MCF 10A (cell line): ENCODE measurements at regions not wholly inside any gene's neighbourhood (a gene's known extent, or its start where the extent isn't known, plus 50 kb on each side); places are given as distances from the start of the nearest gene placed in this dataset.

ENCODE experiments used
- BruUV-seq: library from RNA; stranded (reverse); fragments of 400-500 nt; replicated peaks from 2 replicates; lab custom pipeline; 2021; lab: Mats Ljungman, UMichigan
- CTCF ChIA-PET: fragments of 300-600 bp; sonication (Branson Sonifier 250); formaldehyde crosslinking; extraction: SDS; loops from one replicate; lab custom pipeline; 2021; ENCODE audit warnings: antibody characterized with exemption, inconsistent platforms; lab: Yijun Ruan, JAX
- POLR2A ChIA-PET: fragments of 300-600, 350-650 bp; sonication (Branson Sonifier 250); formaldehyde crosslinking; extraction: SDS; loops from one replicate; lab custom pipeline; 2020; ENCODE audit warnings: antibody characterized with exemption, inconsistent platforms; lab: Yijun Ruan, JAX
- DNase-seq: peaks from one replicate; pipeline ENCODE4 v3.0.0-alpha.2; 2018; ENCODE audit not compliant: unreplicated experiment
- H3K27ac Mint-ChIP-seq: one replicate; pipeline ENCODE4 v1.8.0; 2022; ENCODE audit warnings: mild to moderate bottlenecking, low read depth, mixed read lengths; ENCODE audit not compliant: unreplicated experiment
- H3K27me3 Mint-ChIP-seq: one replicate; pipeline ENCODE4 v1.8.0; 2022; ENCODE audit warnings: mixed read lengths; ENCODE audit not compliant: insufficient read depth, unreplicated experiment
- H3K36me3 Mint-ChIP-seq: one replicate; pipeline ENCODE4 v1.8.0; 2022; ENCODE audit warnings: mild to moderate bottlenecking, moderate library complexity, mixed read lengths; ENCODE audit not compliant: insufficient read depth, unreplicated experiment
- H3K4me1 Mint-ChIP-seq: one replicate; pipeline ENCODE4 v1.8.0; 2022; ENCODE audit warnings: mixed read lengths; ENCODE audit not compliant: insufficient read depth, unreplicated experiment
- H3K4me3 Mint-ChIP-seq: one replicate; pipeline ENCODE4 v1.8.0; 2022; ENCODE audit warnings: mild to moderate bottlenecking, moderate library complexity, mixed read lengths; ENCODE audit not compliant: unreplicated experiment
- H3K9me3 Mint-ChIP-seq: one replicate; pipeline ENCODE4 v1.8.0; 2022; ENCODE audit warnings: mixed read lengths; ENCODE audit not compliant: unreplicated experiment
- CTCF ChIP-seq: fragments of 200-600 bp; IDR thresholded peaks from one replicate; pipeline ENCODE4 v1.8.0; 2022; ENCODE audit warnings: antibody characterized with exemption, mild to moderate bottlenecking; ENCODE audit not compliant: unreplicated experiment
- intact Hi-C: fragments of 100-400 bp; cut with micrococcal nuclease; formaldehyde crosslinking; loops from 2 replicates; pipeline ENCODE4 v1.14.1; 2022

GRCh38 chr11:96655474-96655873 is 265.7 kb downstream of the JRKL start:
- H3K27ac Mint-ChIP-seq, result no peak overlapping the region
- no peaks in the 10 kb centered on the region for H3K4me1 Mint-ChIP-seq
- no peak overlapping the region for H3K4me3 Mint-ChIP-seq
- ChIA-PET CTCF (no interaction called here), POLR2A (no interaction called here)
- no TSS peak for BruUV-seq
- TF ChIP-seq CTCF, result no peak
- intact Hi-C loops, result no loop called here
- no peak for DNase-seq
- H3K27me3 Mint-ChIP-seq, result peaks cover 28% of the 10 kb centered on the region
- H3K9me3 Mint-ChIP-seq, result no peaks in the 10 kb centered on the region
- no peaks in the 10 kb centered on the region for H3K36me3 Mint-ChIP-seq

GRCh38 chr11:96658436-96658835 is 268.6 kb downstream of the JRKL start:
- peaks cover 49% of the 10 kb centered on the region for H3K27me3 Mint-ChIP-seq
- ChIA-PET POLR2A (no interaction called here), CTCF (interaction anchor here (0.6 to 0.8 kb wide), 2 partner anchors 9 to 12 kb away, joined by 3 read pairs; no protein-coding TSS in a partner anchor)
- H3K36me3 Mint-ChIP-seq, result no peaks in the 10 kb centered on the region
- TF ChIP-seq CTCF, result no peak
- H3K4me1 Mint-ChIP-seq, result no peaks in the 10 kb centered on the region
- H3K9me3 Mint-ChIP-seq, result no peaks in the 10 kb centered on the region
- no TSS peak for BruUV-seq
- no peak for DNase-seq
- intact Hi-C loops, result no loop called here
- H3K27ac Mint-ChIP-seq, result no peak overlapping the region
- H3K4me3 Mint-ChIP-seq, result no peak overlapping the region

- intact Hi-C loops, result no loop called here
- no TSS peak for BruUV-seq
- Mint-ChIP-seq H3K4me1 (no peaks in the 10 kb centered on the region), H3K4me3 (no peak overlapping the region), H3K36me3 (no peaks in the 10 kb centered on the region), H3K9me3 (no peaks in the 10 kb centered on the region), H3K27me3 (peaks cover 60% of the 10 kb centered on the region), H3K27ac (no peak overlapping the region)
- DNase-seq, result no peak
- ChIA-PET POLR2A (interaction anchor here (0.5 kb wide), 1 partner anchor 28 kb away, joined by 3 read pairs; no protein-coding TSS in a partner anchor), CTCF (interaction anchor here (0.6 kb wide), 1 partner anchor 38 kb away, joined by 3 read pairs; no protein-coding TSS in a partner anchor)
- no peak for TF ChIP-seq CTCF
Measured at GRCh38 chr11:96664110-96664509, 274.3 kb downstream of the JRKL start.

- H3K27ac Mint-ChIP-seq, result no peak overlapping the region
- intact Hi-C loops, result no loop called here
- TF ChIP-seq CTCF, result no peak
- no peak for DNase-seq
- no peak overlapping the region for H3K4me3 Mint-ChIP-seq
- POLR2A ChIA-PET, result interaction anchor here (0.5 kb wide), 1 partner anchor 56 kb away, joined by 4 read pairs; no protein-coding TSS in a partner anchor
- BruUV-seq, result no TSS peak
- CTCF ChIA-PET, result no interaction called here
- no peaks in the 10 kb centered on the region for H3K9me3 Mint-ChIP-seq
- peaks cover 34% of the 10 kb centered on the region for H3K27me3 Mint-ChIP-seq
- no peaks in the 10 kb centered on the region for H3K36me3 Mint-ChIP-seq
- no peaks in the 10 kb centered on the region for H3K4me1 Mint-ChIP-seq
Measured at GRCh38 chr11:96680211-96681018, 290.6 kb downstream of the JRKL start.
